Endodermal cell (in vitro differentiated cells): ENCODE measurements at regions not wholly inside any gene's neighbourhood (a gene's known extent, or its start where the extent isn't known, plus 50 kb on each side); places are given as distances from the start of the nearest gene placed in this dataset.

Source experiments
- DNase-seq: peaks from one replicate; pipeline ENCODE4 v3.0.0-alpha.2; 2017
- H3K27ac ChIP-seq: 2 replicates; pipeline ENCODE4 v1.5.1; 2013; ENCODE audit warnings: mild to moderate bottlenecking, low read depth, low read length, moderate library complexity
- H3K27me3 ChIP-seq: 2 replicates; pipeline ENCODE4 v1.6.1; 2013; ENCODE audit warnings: mild to moderate bottlenecking, low read length, moderate library complexity; ENCODE audit not compliant: insufficient read depth, control insufficient read depth, poor library complexity, severe bottlenecking
- H3K36me3 ChIP-seq: 2 replicates; pipeline ENCODE4 v1.7.0; 2013; ENCODE audit warnings: mild to moderate bottlenecking, low read length, moderate library complexity; ENCODE audit not compliant: control insufficient read depth, insufficient read depth
- H3K4me1 ChIP-seq: one replicate; pipeline ENCODE4 v1.7.0; 2013; ENCODE audit warnings: low read length; ENCODE audit not compliant: control insufficient read depth, insufficient read depth
- H3K4me3 ChIP-seq: 2 replicates; pipeline ENCODE4 v1.5.1; 2013; ENCODE audit warnings: mild to moderate bottlenecking, low read length, moderate library complexity
- H3K9ac ChIP-seq: 2 replicates; pipeline ENCODE4 v1.6.1; 2013; ENCODE audit warnings: mild to moderate bottlenecking, low read length, moderate library complexity; ENCODE audit not compliant: poor library complexity, severe bottlenecking; ENCODE audit errors: extremely low read depth
- H3K9me3 ChIP-seq: 2 replicates; pipeline ENCODE4 v1.6.1; 2013; ENCODE audit warnings: mild to moderate bottlenecking, low read length, moderate library complexity; ENCODE audit not compliant: control insufficient read depth
- H3K27ac Mint-ChIP-seq: 2 replicates; pipeline ENCODE4 v1.8.0; 2020; ENCODE audit warnings: mixed read lengths
- H3K27me3 Mint-ChIP-seq: 2 replicates; pipeline ENCODE4 v1.8.0; 2021; ENCODE audit warnings: mild to moderate bottlenecking, mixed read lengths; ENCODE audit not compliant: insufficient read depth
- H3K36me3 Mint-ChIP-seq: 2 replicates; pipeline ENCODE4 v1.8.0; 2020; ENCODE audit warnings: low read depth, mixed read lengths
- H3K4me1 Mint-ChIP-seq: 2 replicates; pipeline ENCODE4 v1.8.0; 2020; ENCODE audit warnings: mixed read lengths
- H3K4me3 Mint-ChIP-seq: 2 replicates; pipeline ENCODE4 v1.8.0; 2020; ENCODE audit warnings: mild to moderate bottlenecking, moderate library complexity, mixed read lengths
- H3K9me3 Mint-ChIP-seq: 2 replicates; pipeline ENCODE4 v1.8.0; 2020; ENCODE audit warnings: mild to moderate bottlenecking, mixed read lengths
- CTCF ChIP-seq: fragments of 200-600 bp; sonication (generic); conservative IDR thresholded peaks from 2 replicates; pipeline ENCODE4 v1.5.0; 2021; ENCODE audit warnings: antibody characterized with exemption, mild to moderate bottlenecking
- WGBS, 2 experiments: methylation state at CpG; one replicate each; pipeline versions ENCODE4 v1.1.5 to v1.1.7; 2013; ENCODE audit warnings: missing lambda C conversion rate in 2 of 2, mixed read lengths in 1 of 2; ENCODE audit not compliant: insufficient coverage in 1 of 2, insufficient read length in 1 of 2; 5-methylcytosine and 5-hydroxymethylcytosine counted together

GRCh38 chr13:63081400-63082014 is 1665.9 kb upstream of the PCDH20 start:
- Mint-ChIP-seq H3K27me3 (no peaks in the 10 kb centered on the region), H3K27ac (no peak overlapping the region), H3K4me1 (peaks cover 3% of the 10 kb centered on the region), H3K4me3 (no peak overlapping the region), H3K36me3 (no peaks in the 10 kb centered on the region), H3K9me3 (peaks cover 13% of the 10 kb centered on the region)
- Histone ChIP-seq H3K9me3 (peaks cover 7% of the 10 kb centered on the region), H3K36me3 (no peaks in the 10 kb centered on the region), H3K27me3 (no peaks in the 10 kb centered on the region), H3K27ac (no peak overlapping the region), H3K4me3 (no peak overlapping the region), H3K9ac (no peak overlapping the region), H3K4me1 (no peaks in the 10 kb centered on the region)
- DNase-seq = no peak
- 93% methylated on average over 2 of the region's 2 CpGs; no CpG with 5 or more reads in 1 of the 2 experiments for WGBS, 2 experiments
- no peak for TF ChIP-seq CTCF

DNA sequence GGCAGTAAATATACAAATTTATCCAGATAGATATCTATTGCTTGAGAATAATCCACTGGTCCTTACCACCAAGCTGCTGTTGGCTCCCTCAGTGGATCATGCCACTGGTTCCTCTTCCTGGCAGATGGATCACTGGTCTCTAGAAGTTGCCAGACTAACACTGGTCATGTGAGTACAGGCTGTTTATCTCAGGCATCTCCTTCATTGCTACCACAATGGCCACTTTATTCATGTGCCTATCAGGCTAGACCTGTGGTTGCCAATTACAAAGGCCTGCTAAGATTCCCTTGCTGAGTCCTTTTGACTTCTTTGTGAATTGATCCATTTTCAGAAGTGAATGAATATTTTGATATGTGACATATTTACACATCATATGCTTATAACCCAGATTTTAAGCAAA is 1659.5 kb upstream of the PCDH20 start:
- Histone ChIP-seq H3K27ac (no peak overlapping the region), H3K9ac (no peak overlapping the region), H3K4me3 (no peak overlapping the region), H3K36me3 (no peaks in the 10 kb centered on the region), H3K9me3 (no peaks in the 10 kb centered on the region), H3K27me3 (no peaks in the 10 kb centered on the region), H3K4me1 (no peaks in the 10 kb centered on the region)
- Mint-ChIP-seq H3K9me3 (peaks cover 8% of the 10 kb centered on the region), H3K27ac (no peak overlapping the region), H3K36me3 (no peaks in the 10 kb centered on the region), H3K4me3 (no peak overlapping the region), H3K27me3 (no peaks in the 10 kb centered on the region), H3K4me1 (no peaks in the 10 kb centered on the region)
- TF ChIP-seq CTCF = no peak
- no peak for DNase-seq

GRCh38 chr13:63050287-63050686 is 1634.6 kb upstream of the PCDH20 start:
- no peak overlapping the region for H3K4me3 ChIP-seq
- Mint-ChIP-seq H3K27me3 (no peaks in the 10 kb centered on the region), H3K27ac (no peak overlapping the region), H3K9me3 (peaks cover 6% of the 10 kb centered on the region), H3K36me3 (no peaks in the 10 kb centered on the region), H3K4me3 (no peak overlapping the region), H3K4me1 (no peaks in the 10 kb centered on the region)
- no peak for DNase-seq
- no peak overlapping the region for H3K27ac ChIP-seq
- TF ChIP-seq CTCF = no peak
- H3K9ac ChIP-seq = no peak overlapping the region
- no peaks in the 10 kb centered on the region for H3K4me1 ChIP-seq
- H3K27me3 ChIP-seq = no peaks in the 10 kb centered on the region
- no peaks in the 10 kb centered on the region for H3K9me3 ChIP-seq
- 98 to 100% methylated on average over 2 to 5 of the region's 5 CpGs for WGBS, 2 experiments
- H3K36me3 ChIP-seq = no peaks in the 10 kb centered on the region
